ENCODE measurements at regions not wholly inside any gene's neighbourhood (a gene's known extent, or its start where the extent isn't known, plus 50 kb on each side); places are given as distances from the start of the nearest gene placed in this dataset.

DNA sequence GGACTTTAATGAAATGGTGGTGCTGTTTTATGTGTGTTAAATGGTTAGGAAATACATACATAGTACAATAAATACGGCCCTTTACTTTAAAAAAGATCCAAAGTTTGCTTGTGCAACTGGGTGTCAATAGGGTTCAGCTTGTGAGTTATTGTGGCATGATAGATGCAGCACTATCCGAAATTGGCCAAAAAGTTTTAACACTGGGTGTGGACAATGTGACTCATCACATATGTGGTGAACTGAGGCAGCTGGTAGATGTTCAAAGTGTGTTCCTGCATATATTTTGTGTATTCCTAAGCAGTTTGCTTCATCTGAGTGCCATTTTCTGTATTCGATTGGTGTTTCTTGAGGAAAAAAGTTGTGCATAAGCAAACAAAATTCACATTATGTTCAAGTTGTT is 473.1 kb downstream of the KIF20B start:
- TF ChIP-seq MAX (IDR thresholded peaks at IDR 0.05) (no peak), FOXP1 (IDR thresholded peaks at IDR 0.05) (no peak), FOXP1 (CRISPR knock-in tag; IDR thresholded peaks at IDR 0.05) (no peak), NFKBIZ (CRISPR knock-in tag; IDR thresholded peaks at IDR 0.05) (no peak), ZNF274 (CRISPR knock-in tag; IDR thresholded peaks at IDR 0.05) (no peak), ZNF770 (CRISPR knock-in tag; IDR thresholded peaks at IDR 0.05) (no peak), ZNF44 (CRISPR knock-in tag; IDR thresholded peaks at IDR 0.05) (no peak), SKIL (CRISPR knock-in tag; IDR thresholded peaks at IDR 0.05; ENCODE audit: borderline replicate concordance) (no peak), KLF13 (CRISPR knock-in tag; IDR thresholded peaks at IDR 0.05) (no peak), IRF2 (CRISPR knock-in tag; IDR thresholded peaks at IDR 0.05) (no peak)
- TF ChIP-seq, protein P1, sequence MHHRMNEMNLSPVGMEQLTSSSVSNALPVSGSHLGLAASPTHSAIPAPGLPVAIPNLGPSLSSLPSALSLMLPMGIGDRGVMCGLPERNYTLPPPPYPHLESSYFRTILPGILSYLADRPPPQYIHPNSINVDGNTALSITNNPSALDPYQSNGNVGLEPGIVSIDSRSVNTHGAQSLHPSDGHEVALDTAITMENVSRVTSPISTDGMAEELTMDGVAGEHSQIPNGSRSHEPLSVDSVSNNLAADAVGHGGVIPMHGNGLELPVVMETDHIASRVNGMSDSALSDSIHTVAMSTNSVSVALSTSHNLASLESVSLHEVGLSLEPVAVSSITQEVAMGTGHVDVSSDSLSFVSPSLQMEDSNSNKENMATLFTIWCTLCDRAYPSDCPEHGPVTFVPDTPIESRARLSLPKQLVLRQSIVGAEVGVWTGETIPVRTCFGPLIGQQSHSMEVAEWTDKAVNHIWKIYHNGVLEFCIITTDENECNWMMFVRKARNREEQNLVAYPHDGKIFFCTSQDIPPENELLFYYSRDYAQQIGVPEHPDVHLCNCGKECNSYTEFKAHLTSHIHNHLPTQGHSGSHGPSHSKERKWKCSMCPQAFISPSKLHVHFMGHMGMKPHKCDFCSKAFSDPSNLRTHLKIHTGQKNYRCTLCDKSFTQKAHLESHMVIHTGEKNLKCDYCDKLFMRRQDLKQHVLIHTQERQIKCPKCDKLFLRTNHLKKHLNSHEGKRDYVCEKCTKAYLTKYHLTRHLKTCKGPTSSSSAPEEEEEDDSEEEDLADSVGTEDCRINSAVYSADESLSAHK (CRISPR knock-in tag; IDR thresholded peaks at IDR 0.05; ENCODE audit: borderline replicate concordance), result no peak
- TF ChIP-seq, protein P2, sequence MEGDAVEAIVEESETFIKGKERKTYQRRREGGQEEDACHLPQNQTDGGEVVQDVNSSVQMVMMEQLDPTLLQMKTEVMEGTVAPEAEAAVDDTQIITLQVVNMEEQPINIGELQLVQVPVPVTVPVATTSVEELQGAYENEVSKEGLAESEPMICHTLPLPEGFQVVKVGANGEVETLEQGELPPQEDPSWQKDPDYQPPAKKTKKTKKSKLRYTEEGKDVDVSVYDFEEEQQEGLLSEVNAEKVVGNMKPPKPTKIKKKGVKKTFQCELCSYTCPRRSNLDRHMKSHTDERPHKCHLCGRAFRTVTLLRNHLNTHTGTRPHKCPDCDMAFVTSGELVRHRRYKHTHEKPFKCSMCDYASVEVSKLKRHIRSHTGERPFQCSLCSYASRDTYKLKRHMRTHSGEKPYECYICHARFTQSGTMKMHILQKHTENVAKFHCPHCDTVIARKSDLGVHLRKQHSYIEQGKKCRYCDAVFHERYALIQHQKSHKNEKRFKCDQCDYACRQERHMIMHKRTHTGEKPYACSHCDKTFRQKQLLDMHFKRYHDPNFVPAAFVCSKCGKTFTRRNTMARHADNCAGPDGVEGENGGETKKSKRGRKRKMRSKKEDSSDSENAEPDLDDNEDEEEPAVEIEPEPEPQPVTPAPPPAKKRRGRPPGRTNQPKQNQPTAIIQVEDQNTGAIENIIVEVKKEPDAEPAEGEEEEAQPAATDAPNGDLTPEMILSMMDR (CRISPR knock-in tag; IDR thresholded peaks at IDR 0.05), result no peak

Data from HepG2 (cell line).